ENCODE measurements at regions not wholly inside any gene's neighbourhood (a gene's known extent, or its start where the extent isn't known, plus 50 kb on each side); places are given as distances from the start of the nearest gene placed in this dataset.

DNA sequence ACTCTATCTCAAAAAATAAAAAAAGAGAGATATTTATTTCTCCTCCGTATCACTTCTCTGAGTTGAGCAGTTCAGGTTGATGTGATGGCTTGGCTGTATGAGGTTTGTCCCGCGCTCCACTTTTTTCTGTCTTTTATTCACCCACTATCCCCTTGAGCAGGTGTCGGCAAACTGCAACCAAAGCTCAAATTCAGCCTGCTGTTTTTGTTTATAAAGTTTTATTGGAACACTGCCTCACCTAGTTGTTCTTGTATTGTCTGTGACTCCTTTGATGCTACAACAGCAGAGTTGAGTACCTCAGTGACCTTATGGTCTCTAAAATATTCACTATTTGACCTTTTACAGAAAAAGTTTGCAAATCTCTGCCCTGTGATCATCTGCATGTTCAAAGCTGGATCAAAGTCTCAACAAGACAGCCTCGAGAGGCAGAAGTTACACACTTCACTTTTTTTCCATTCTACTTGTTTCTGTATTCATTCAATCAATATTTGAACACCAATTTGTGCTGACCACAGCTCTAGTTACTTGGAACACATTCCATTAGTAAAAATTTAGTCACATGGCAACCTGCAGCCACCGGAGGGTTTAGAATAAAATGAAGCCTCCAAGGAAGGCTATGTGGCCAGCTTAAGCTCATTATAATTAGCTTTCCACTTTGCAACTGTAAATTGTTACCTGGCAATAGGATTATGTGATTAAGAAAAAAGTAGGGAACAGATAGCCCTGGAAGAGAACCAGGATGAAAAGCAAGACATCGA is 945.8 kb downstream of the KCNJ2 start:
- Histone ChIP-seq H3K4me1 (ENCODE audit: insufficient read depth, low read length) (no peaks in the 10 kb centered on the region), H3K9ac (ENCODE audit: low read depth, low read length) (no peak overlapping the region), H3K36me3 (ENCODE audit: insufficient read depth, low read length) (no peaks in the 10 kb centered on the region), H3K9me3 (ENCODE audit: control insufficient read depth, insufficient read depth, low read length) (no peaks in the 10 kb centered on the region)

- H3K9ac ChIP-seq (ENCODE audit: low read depth, low read length): no peak overlapping the region
- H3K36me3 ChIP-seq (ENCODE audit: insufficient read depth, low read length): no peaks in the 10 kb centered on the region
- H3K9me3 ChIP-seq (ENCODE audit: control insufficient read depth, insufficient read depth, low read length): no peaks in the 10 kb centered on the region
- H3K4me1 ChIP-seq (ENCODE audit: insufficient read depth, low read length): no peaks in the 10 kb centered on the region
Measured at GRCh38 chr17:71115669-71115972, 946.3 kb downstream of the KCNJ2 start.

DNA sequence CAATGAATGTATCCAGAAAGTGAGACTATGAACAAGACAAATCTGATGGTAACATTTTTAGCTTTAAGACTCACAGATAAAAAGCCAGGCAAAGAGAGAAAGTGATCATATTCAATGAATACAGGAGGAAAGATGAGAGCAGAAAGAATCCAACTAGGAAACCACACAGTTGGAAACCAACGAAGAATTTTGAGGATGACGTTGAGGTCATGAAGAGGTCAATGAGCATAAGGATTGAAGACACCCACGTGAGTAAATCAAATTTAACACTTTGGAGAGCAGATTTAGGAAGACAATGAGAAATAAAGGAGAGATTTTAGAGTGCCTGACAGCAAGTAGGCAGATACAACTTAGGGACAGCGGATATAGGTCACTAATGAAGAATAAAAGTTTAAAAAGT is 948.1 kb downstream of the KCNJ2 start:
- Histone ChIP-seq H3K4me1 (ENCODE audit: insufficient read depth, low read length) (no peaks in the 10 kb centered on the region), H3K9ac (ENCODE audit: low read depth, low read length) (no peak overlapping the region), H3K9me3 (ENCODE audit: control insufficient read depth, insufficient read depth, low read length) (no peaks in the 10 kb centered on the region), H3K36me3 (ENCODE audit: insufficient read depth, low read length) (no peaks in the 10 kb centered on the region)

GRCh38 chr17:71118039-71118438 is 948.7 kb downstream of the KCNJ2 start:
- no peaks in the 10 kb centered on the region for H3K36me3 ChIP-seq (ENCODE audit: insufficient read depth, low read length)

DNA sequence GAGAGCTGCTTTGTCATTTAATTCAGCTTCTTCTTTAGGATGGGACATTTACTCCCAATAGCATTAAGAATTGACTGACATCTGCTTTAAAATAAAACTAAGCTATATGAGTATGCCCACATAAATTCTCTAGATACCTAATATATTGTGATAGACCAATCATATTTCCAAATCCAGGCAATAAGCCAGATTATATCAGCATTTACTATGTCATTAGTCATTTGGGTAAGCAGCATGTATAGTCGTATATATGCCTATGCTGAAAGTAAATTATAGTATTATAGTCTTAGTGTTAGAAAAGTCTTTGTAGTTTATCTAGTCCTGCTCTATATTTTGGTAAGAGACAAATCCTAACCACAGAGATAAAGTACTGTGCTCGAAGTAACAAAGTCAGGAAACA is 958.1 kb downstream of the KCNJ2 start:
- H3K36me3 ChIP-seq (ENCODE audit: insufficient read depth, low read length): no peaks in the 10 kb centered on the region
- H3K4me1 ChIP-seq (ENCODE audit: insufficient read depth, low read length): no peaks in the 10 kb centered on the region
- H3K9ac ChIP-seq (ENCODE audit: low read depth, low read length): no peak overlapping the region
- H3K9me3 ChIP-seq (ENCODE audit: control insufficient read depth, insufficient read depth, low read length): no peaks in the 10 kb centered on the region

More at GRCh38 chr17:71118039-71118438, 948.7 kb downstream of the KCNJ2 start:
- Histone ChIP-seq H3K9ac (ENCODE audit: low read depth, low read length) (no peak overlapping the region), H3K4me1 (ENCODE audit: insufficient read depth, low read length) (no peaks in the 10 kb centered on the region), H3K9me3 (ENCODE audit: control insufficient read depth, insufficient read depth, low read length) (no peaks in the 10 kb centered on the region)

- H3K9me3 ChIP-seq (ENCODE audit: control insufficient read depth, insufficient read depth, low read length): no peaks in the 10 kb centered on the region
- no peaks in the 10 kb centered on the region for H3K36me3 ChIP-seq (ENCODE audit: insufficient read depth, low read length)
- no peaks in the 10 kb centered on the region for H3K4me1 ChIP-seq (ENCODE audit: insufficient read depth, low read length)
- no peak overlapping the region for H3K9ac ChIP-seq (ENCODE audit: low read depth, low read length)
Measured at GRCh38 chr17:71142333-71142732, 973.0 kb downstream of the KCNJ2 start.

DNA sequence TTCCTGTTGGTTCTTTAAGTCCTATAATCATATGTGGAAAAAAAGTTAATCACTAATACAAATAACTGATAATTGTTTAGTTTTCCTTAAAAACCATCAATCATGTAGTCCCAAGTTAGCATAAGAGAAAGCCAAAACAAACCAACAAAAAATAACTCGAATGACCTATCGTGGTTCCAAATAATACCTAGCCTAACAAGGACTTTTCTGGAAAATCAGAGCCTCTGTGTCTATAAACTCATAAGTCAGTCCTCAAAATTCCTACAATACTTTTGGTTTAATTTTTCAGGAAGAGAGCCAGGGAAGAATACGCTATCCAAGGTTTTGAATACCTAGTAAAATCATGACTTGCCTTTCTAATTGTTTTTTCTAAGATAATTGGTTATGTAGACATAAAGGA is 975.3 kb upstream of the SOX9 start:
- H3K4me1 ChIP-seq (ENCODE audit: insufficient read depth, low read length): no peaks in the 10 kb centered on the region
- no peak overlapping the region for H3K9ac ChIP-seq (ENCODE audit: low read depth, low read length)
- no peaks in the 10 kb centered on the region for H3K9me3 ChIP-seq (ENCODE audit: control insufficient read depth, insufficient read depth, low read length)
- H3K36me3 ChIP-seq (ENCODE audit: insufficient read depth, low read length): no peaks in the 10 kb centered on the region

GRCh38 chr17:71147906-71148305 is 972.9 kb upstream of the SOX9 start:
- H3K4me1 ChIP-seq (ENCODE audit: insufficient read depth, low read length): no peaks in the 10 kb centered on the region
- no peak overlapping the region for H3K9ac ChIP-seq (ENCODE audit: low read depth, low read length)
- no peaks in the 10 kb centered on the region for H3K36me3 ChIP-seq (ENCODE audit: insufficient read depth, low read length)
- H3K9me3 ChIP-seq (ENCODE audit: control insufficient read depth, insufficient read depth, low read length): no peaks in the 10 kb centered on the region

GRCh38 chr17:71149607-71150006 is 971.2 kb upstream of the SOX9 start:
- H3K9ac ChIP-seq (ENCODE audit: low read depth, low read length): no peak overlapping the region
- H3K9me3 ChIP-seq (ENCODE audit: control insufficient read depth, insufficient read depth, low read length): no peaks in the 10 kb centered on the region
- H3K36me3 ChIP-seq (ENCODE audit: insufficient read depth, low read length): no peaks in the 10 kb centered on the region
- no peaks in the 10 kb centered on the region for H3K4me1 ChIP-seq (ENCODE audit: insufficient read depth, low read length)

- Histone ChIP-seq H3K36me3 (ENCODE audit: insufficient read depth, low read length) (no peaks in the 10 kb centered on the region), H3K4me1 (ENCODE audit: insufficient read depth, low read length) (no peaks in the 10 kb centered on the region), H3K9me3 (ENCODE audit: control insufficient read depth, insufficient read depth, low read length) (no peaks in the 10 kb centered on the region), H3K9ac (ENCODE audit: low read depth, low read length) (no peak overlapping the region)
Measured at GRCh38 chr17:71157297-71157696, 963.5 kb upstream of the SOX9 start.

DNA sequence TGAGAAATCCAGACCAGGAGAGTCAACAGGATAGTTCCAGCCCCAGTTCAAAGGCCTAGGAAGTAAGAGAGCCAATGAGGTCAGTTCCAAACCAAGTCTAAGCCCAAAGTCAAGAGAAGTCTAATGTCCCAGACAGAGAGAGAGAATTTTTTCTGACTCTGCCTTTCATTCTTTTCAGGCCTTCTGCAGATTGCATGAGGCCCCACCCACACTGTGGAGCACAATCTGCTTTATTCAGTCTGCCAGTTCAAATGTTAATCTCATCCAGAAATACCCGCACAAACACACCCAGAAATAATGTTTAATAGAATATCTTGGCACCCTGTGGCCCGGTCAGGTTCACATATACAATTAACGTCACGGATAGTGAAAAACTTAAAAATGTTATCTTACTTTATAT is 962.4 kb upstream of the SOX9 start:
- Histone ChIP-seq H3K9me3 (ENCODE audit: control insufficient read depth, insufficient read depth, low read length) (no peaks in the 10 kb centered on the region), H3K9ac (ENCODE audit: low read depth, low read length) (no peak overlapping the region), H3K36me3 (ENCODE audit: insufficient read depth, low read length) (no peaks in the 10 kb centered on the region), H3K4me1 (ENCODE audit: insufficient read depth, low read length) (no peaks in the 10 kb centered on the region)

GRCh38 chr17:71163121-71163812 is 957.6 kb upstream of the SOX9 start:
- no peak overlapping the region for H3K9ac ChIP-seq (ENCODE audit: low read depth, low read length)
- no peaks in the 10 kb centered on the region for H3K36me3 ChIP-seq (ENCODE audit: insufficient read depth, low read length)
- H3K4me1 ChIP-seq (ENCODE audit: insufficient read depth, low read length): no peaks in the 10 kb centered on the region
- no peaks in the 10 kb centered on the region for H3K9me3 ChIP-seq (ENCODE audit: control insufficient read depth, insufficient read depth, low read length)

GRCh38 chr17:71163813-71164122 is 957.1 kb upstream of the SOX9 start:
- Histone ChIP-seq H3K9me3 (ENCODE audit: control insufficient read depth, insufficient read depth, low read length) (no peaks in the 10 kb centered on the region), H3K36me3 (ENCODE audit: insufficient read depth, low read length) (no peaks in the 10 kb centered on the region), H3K9ac (ENCODE audit: low read depth, low read length) (no peak overlapping the region), H3K4me1 (ENCODE audit: insufficient read depth, low read length) (no peaks in the 10 kb centered on the region)

- no peak overlapping the region for H3K9ac ChIP-seq (ENCODE audit: low read depth, low read length)
- H3K4me1 ChIP-seq (ENCODE audit: insufficient read depth, low read length): no peaks in the 10 kb centered on the region
- H3K36me3 ChIP-seq (ENCODE audit: insufficient read depth, low read length): no peaks in the 10 kb centered on the region
Measured at GRCh38 chr17:71164561-71164960, 956.3 kb upstream of the SOX9 start.

GRCh38 chr17:71166311-71166710 is 954.5 kb upstream of the SOX9 start:
- Histone ChIP-seq H3K36me3 (ENCODE audit: insufficient read depth, low read length) (no peaks in the 10 kb centered on the region), H3K9me3 (ENCODE audit: control insufficient read depth, insufficient read depth, low read length) (no peaks in the 10 kb centered on the region), H3K4me1 (ENCODE audit: insufficient read depth, low read length) (no peaks in the 10 kb centered on the region), H3K9ac (ENCODE audit: low read depth, low read length) (no peak overlapping the region)

More at GRCh38 chr17:71164561-71164960, 956.3 kb upstream of the SOX9 start:
- H3K9me3 ChIP-seq (ENCODE audit: control insufficient read depth, insufficient read depth, low read length): no peaks in the 10 kb centered on the region

Measured in ES-I3 (cell line).